IPS DF 6.9 (cell line): ENCODE measurements at regions not wholly inside any gene's neighbourhood (a gene's known extent, or its start where the extent isn't known, plus 50 kb on each side); places are given as distances from the start of the nearest gene placed in this dataset.

ENCODE experiments used
- DNase-seq: peaks from one replicate; pipeline ENCODE4 v3.0.0-alpha.2; 2013; ENCODE audit warnings: low read depth, low spot score
- H3K27ac ChIP-seq: one replicate; pipeline ENCODE4 v1.5.1; 2013; ENCODE audit warnings: low read length, control low read depth
- H3K27me3 ChIP-seq: 2 replicates; pipeline ENCODE4 v1.6.1; 2013; ENCODE audit warnings: mild to moderate bottlenecking, low read length; ENCODE audit not compliant: control insufficient read depth, insufficient read depth
- H3K36me3 ChIP-seq: 2 replicates; pipeline ENCODE4 v1.6.1; 2013; ENCODE audit warnings: low read length; ENCODE audit not compliant: control insufficient read depth, insufficient read depth
- H3K4me1 ChIP-seq: 2 replicates; pipeline ENCODE4 v1.6.1; 2013; ENCODE audit warnings: low read length; ENCODE audit not compliant: control insufficient read depth, insufficient read depth
- H3K4me3 ChIP-seq: 2 replicates; pipeline ENCODE4 v1.5.1; 2013; ENCODE audit warnings: mild to moderate bottlenecking, low read length
- H3K9me3 ChIP-seq: 2 replicates; pipeline ENCODE4 v1.6.1; 2013; ENCODE audit warnings: low read length, inconsistent platforms; ENCODE audit not compliant: control insufficient read depth, insufficient read depth
- WGBS: extraction: QIAGEN DNeasy Blood & Tissue Kit; methylation state at CpG from one replicate; pipeline ENCODE4 v1.1.7; 2013; ENCODE audit warnings: mixed read lengths, missing lambda C conversion rate; ENCODE audit not compliant: insufficient read length, insufficient coverage; 5-methylcytosine and 5-hydroxymethylcytosine counted together

- Histone ChIP-seq H3K9me3 (no peaks in the 10 kb centered on the region; the same call in 1 of the 2 replicates), H3K36me3 (no peaks in the 10 kb centered on the region), H3K27me3 (no peaks in the 10 kb centered on the region), H3K4me3 (no peak overlapping the region), H3K4me1 (no peaks in the 10 kb centered on the region), H3K27ac (no peak overlapping the region)
- WGBS, result no CpG with 5 or more reads among the region's 3 CpGs
- no peak for DNase-seq
Observed at GRCh38 chr10:44217274-44217820, 167.6 kb downstream of the CXCL12 start.

DNA sequence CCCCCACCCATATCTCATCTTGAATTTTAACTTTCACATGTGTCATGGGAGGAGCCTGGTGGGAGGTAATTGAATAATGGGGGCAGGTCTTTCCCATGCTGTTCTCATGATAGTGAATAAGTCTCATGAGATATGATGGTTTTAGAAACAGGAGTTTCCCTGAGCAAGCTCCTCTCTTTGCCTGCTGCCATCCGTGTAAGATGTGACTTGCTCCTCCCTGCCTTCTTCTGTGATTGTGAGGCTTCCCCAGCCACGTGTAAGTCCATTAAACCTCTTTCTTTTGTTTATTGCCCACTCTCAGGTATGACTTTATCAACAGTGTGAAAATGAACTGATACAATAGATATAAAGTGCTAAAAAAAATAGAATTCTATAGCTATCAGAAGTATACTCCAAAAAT lies 168.8 kb downstream of the CXCL12 start:
- no peak for DNase-seq
- H3K4me1 ChIP-seq, result no peaks in the 10 kb centered on the region
- no peaks in the 10 kb centered on the region for H3K27me3 ChIP-seq
- no peaks in the 10 kb centered on the region; the same call in 1 of the 2 replicates for H3K9me3 ChIP-seq
- H3K4me3 ChIP-seq, result no peak overlapping the region
- no peaks in the 10 kb centered on the region for H3K36me3 ChIP-seq
- H3K27ac ChIP-seq, result no peak overlapping the region
- no CpG with 5 or more reads among the region's 2 CpGs for WGBS

GRCh38 chr10:44209811-44210210 lies 175.1 kb downstream of the CXCL12 start:
- Histone ChIP-seq H3K4me3 (no peak overlapping the region), H3K27ac (no peak overlapping the region), H3K36me3 (no peaks in the 10 kb centered on the region), H3K4me1 (no peaks in the 10 kb centered on the region), H3K9me3 (no peaks in the 10 kb centered on the region), H3K27me3 (no peaks in the 10 kb centered on the region)
- no peak for DNase-seq
- no CpG with 5 or more reads among the region's 4 CpGs for WGBS

GRCh38 chr10:44207160-44207559 lies 177.7 kb downstream of the CXCL12 start:
- Histone ChIP-seq H3K27me3 (no peaks in the 10 kb centered on the region), H3K4me1 (no peaks in the 10 kb centered on the region), H3K4me3 (no peak overlapping the region), H3K9me3 (no peaks in the 10 kb centered on the region), H3K36me3 (no peaks in the 10 kb centered on the region), H3K27ac (no peak overlapping the region)
- no CpG with 5 or more reads among the region's 9 CpGs for WGBS
- DNase-seq, result no peak

GRCh38 chr10:44206127-44206818 lies 178.6 kb downstream of the CXCL12 start:
- H3K27ac ChIP-seq, result no peak overlapping the region
- H3K4me1 ChIP-seq, result no peaks in the 10 kb centered on the region
- no CpG with 5 or more reads among the region's 25 CpGs for WGBS
- DNase-seq, result no peak
- no peaks in the 10 kb centered on the region for H3K36me3 ChIP-seq
- no peaks in the 10 kb centered on the region for H3K9me3 ChIP-seq
- no peak overlapping the region for H3K4me3 ChIP-seq
- no peaks in the 10 kb centered on the region for H3K27me3 ChIP-seq

- no peak overlapping the region for H3K4me3 ChIP-seq
- DNase-seq, result no peak
- WGBS, result no CpG with 5 or more reads among the region's 3 CpGs
Observed at GRCh38 chr10:44205067-44205466, 179.8 kb downstream of the CXCL12 start.

GRCh38 chr10:44203535-44203934 lies 181.4 kb downstream of the CXCL12 start:
- H3K27me3 ChIP-seq, result no peaks in the 10 kb centered on the region

More at GRCh38 chr10:44205067-44205466, 179.8 kb downstream of the CXCL12 start:
- no peaks in the 10 kb centered on the region for H3K4me1 ChIP-seq
- H3K27ac ChIP-seq, result no peak overlapping the region
- no peaks in the 10 kb centered on the region for H3K9me3 ChIP-seq
- H3K36me3 ChIP-seq, result no peaks in the 10 kb centered on the region
- no peaks in the 10 kb centered on the region for H3K27me3 ChIP-seq

DNA sequence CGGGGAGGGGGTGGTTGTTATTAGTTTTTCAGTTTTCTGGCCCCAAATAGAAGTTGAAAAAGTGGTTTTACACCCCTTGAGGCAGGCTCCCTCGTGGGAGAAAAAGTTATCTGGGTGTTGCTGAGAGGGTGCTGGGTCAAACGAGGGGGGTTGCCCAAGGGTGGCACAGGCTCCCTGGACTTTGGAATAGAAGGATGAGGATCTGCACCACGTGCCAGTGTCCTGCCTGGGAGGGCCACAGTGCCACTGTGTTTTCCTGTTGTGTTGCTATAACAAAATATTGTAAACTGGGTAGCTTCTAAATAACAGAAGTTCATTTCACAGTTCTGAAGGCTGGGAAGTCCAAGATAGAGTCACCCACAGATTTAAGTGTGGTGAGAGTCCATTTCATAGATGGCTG lies 181.9 kb downstream of the CXCL12 start:
- WGBS, result no CpG with 5 or more reads among the region's 4 CpGs
- Histone ChIP-seq H3K36me3 (no peaks in the 10 kb centered on the region), H3K9me3 (no peaks in the 10 kb centered on the region), H3K27me3 (no peaks in the 10 kb centered on the region), H3K27ac (no peak overlapping the region), H3K4me1 (no peaks in the 10 kb centered on the region), H3K4me3 (no peak overlapping the region)
- DNase-seq, result no peak

More at GRCh38 chr10:44203535-44203934, 181.4 kb downstream of the CXCL12 start:
- Histone ChIP-seq H3K4me3 (no peak overlapping the region), H3K36me3 (no peaks in the 10 kb centered on the region), H3K4me1 (no peaks in the 10 kb centered on the region), H3K9me3 (no peaks in the 10 kb centered on the region), H3K27ac (no peak overlapping the region)
- DNase-seq, result no peak

- WGBS, result no CpG with 5 or more reads among the region's 2 CpGs
- Histone ChIP-seq H3K36me3 (no peaks in the 10 kb centered on the region), H3K4me3 (no peak overlapping the region), H3K27ac (no peak overlapping the region), H3K27me3 (no peaks in the 10 kb centered on the region), H3K4me1 (no peaks in the 10 kb centered on the region), H3K9me3 (no peaks in the 10 kb centered on the region)
- DNase-seq, result no peak
Observed at GRCh38 chr10:44201656-44202055, 183.2 kb downstream of the CXCL12 start.

GRCh38 chr10:44201011-44201410 lies 183.9 kb downstream of the CXCL12 start:
- Histone ChIP-seq H3K27me3 (no peaks in the 10 kb centered on the region), H3K36me3 (no peaks in the 10 kb centered on the region), H3K4me3 (no peak overlapping the region), H3K27ac (no peak overlapping the region), H3K4me1 (no peaks in the 10 kb centered on the region), H3K9me3 (no peaks in the 10 kb centered on the region)
- WGBS, result no CpG with 5 or more reads among the region's 6 CpGs
- no peak for DNase-seq
